ENCODE measurements at regions not wholly inside any gene's neighbourhood (a gene's known extent, or its start where the extent isn't known, plus 50 kb on each side); places are given as distances from the start of the nearest gene placed in this dataset.

DNA sequence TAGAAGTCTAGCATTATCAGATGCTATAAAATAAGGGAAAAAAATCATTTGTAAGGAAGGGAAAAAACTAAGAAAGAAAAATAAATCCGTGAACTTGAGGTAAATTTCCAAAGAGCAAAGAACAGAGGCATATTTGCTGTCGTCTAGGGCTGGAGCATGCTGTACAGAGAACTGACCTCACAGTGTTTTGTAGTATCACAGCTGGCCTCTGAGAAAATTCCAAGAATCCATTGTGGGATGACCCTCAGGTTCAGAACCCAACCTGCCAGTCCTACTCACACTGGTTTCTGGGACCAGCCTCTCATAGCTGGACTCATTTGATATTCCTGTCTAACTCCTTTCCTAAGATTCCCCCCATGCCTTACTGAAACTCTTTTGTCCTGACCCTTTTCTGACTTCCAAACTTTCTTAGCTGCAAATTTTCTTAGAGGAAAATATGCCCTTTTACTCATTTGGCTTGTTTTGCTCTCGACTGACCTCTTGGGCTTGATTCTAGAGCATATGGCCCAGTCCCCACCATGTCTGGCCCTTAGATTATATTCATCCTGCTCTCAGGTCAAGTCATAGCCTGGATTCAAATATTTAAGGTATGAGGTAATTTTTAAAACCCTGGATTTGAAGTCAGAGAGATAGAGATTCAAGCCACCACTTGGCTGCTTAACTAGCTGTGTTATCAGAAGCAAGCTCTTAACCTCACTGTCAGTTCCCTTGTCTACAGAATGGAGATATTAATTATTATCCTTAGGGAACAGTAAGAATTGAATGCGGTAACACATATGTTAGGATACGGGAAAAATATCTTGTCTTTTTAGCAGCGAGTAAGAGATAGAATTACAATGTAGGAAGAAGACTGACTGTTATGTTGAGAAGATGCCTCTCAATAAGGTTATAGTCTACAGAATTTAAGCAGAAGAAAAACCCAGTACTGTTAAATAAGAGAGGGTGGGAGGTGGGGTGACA, 89.7 kb upstream of the KCNA4 start:
- TF ChIP-seq CTCF (IDR thresholded peaks at IDR 0.05): no peak
- TF ChIP-seq POLR2AphosphoS5 (IDR thresholded peaks at IDR 0.05): no peak
- TF ChIP-seq EP300 (IDR thresholded peaks at IDR 0.05): no peak
- TF ChIP-seq POLR2A (IDR thresholded peaks at IDR 0.05): no peak
